GM03348 (cell line): ENCODE measurements at regions not wholly inside any gene's neighbourhood (a gene's known extent, or its start where the extent isn't known, plus 50 kb on each side); places are given as distances from the start of the nearest gene placed in this dataset.

ENCODE experiments used
- DNase-seq: peaks from one replicate; pipeline ENCODE4 v3.0.0; 2012; ENCODE audit warnings: low spot score

DNA sequence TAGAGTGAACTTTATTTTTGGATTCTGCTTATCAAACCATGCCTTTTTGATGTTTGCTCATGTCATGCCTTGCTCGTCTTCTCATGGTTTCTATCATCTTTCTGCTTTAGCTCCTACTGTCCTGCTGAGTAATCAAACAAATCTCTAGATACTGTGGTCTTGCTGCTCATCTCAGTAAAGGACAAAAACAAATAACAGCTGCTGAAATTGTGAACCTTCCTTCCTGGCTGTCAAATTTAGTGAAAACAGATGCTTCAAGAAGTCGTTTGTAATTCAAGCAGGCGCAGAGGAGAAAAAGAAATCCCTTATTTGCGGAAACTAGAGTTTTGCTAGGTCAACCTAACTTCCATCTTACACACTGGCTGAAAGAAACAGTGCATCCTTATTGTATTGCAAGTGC is 616.1 kb upstream of the ALCAM start:
- peak; percentile 15 for DNase-seq

DNA sequence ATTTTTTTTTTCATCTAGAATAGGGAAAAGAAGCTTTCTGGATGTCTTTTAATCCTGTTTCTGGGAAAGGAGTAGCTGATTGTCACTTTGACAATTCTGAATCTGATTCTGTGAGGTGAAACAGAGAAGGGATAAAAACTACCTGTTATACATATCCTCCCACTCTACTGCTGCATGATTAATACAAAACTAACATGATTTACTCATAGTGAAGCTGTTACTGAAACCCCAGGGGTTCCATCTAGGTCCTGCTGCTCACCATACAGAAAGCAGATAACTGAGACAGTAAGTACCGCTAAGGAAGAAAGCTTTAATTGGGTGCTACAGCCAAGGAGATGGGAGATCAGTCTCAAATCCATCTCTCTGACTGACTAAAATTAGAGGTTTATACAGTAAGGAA is 610.9 kb upstream of the ALCAM start:
- DNase-seq: no peak

- DNase-seq: peak; percentile 12
Observed at GRCh38 chr3:104763007-104763406, 603.7 kb upstream of the ALCAM start.

- no peak for DNase-seq
Observed at GRCh38 chr3:104764496-104764895, 602.2 kb upstream of the ALCAM start.

DNA sequence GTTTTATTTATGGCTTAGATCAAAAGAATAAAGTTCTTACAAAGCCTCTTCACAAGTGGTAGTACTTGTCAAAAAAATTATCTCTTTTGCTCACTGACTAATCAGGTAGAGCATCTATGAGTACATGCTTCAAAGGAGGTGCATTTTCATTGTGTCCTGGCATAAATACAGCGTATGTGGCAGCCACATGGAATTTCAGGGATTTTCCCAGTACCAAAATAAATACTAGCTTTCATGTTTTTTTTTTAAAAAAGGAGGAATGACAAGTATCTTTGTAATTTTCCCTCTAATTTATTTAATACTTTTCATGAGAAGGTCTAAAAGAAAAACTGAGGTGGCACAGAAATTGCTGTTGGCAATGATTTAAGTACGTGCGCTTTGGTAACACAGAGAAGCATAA is 597.8 kb upstream of the ALCAM start:
- DNase-seq: no peak

DNA sequence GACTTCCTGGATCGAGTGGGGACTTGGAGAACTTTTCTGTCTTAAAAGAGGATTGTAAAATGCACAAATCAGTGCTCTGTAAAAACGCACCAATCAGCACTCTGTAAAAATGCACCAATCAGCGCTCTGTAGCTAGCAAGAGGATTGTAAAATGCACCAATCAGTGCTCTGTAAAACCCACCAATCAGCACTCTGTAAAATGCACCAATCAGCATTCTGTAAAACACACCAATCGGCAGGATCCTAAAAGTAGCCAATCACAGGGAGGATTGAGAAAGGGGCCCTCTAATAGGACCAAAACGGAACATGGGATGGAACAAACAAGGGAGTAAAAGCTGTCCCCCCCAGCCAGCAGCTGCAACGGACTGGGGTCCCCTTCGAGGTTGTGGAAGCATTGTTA is 587.4 kb upstream of the ALCAM start:
- DNase-seq: no peak

DNA sequence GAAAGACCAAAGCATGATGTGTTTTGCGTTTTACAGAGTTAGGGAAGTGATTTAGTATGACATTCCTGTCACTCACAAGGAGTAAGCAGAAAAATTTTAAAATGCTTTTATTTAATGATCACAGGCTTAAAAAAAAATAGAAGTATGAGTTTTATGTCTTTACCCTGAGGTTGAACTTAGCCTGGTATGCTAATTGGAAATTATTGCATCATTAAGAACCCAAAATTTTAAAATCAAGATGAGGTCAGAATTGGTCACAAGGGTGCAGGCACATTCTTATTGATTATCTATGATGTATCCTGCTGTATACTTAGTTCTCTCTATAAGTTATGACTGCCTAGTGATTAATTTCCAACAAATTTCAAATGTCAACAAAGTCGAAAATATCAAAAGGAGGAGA is 585.6 kb upstream of the ALCAM start:
- no peak for DNase-seq

DNA sequence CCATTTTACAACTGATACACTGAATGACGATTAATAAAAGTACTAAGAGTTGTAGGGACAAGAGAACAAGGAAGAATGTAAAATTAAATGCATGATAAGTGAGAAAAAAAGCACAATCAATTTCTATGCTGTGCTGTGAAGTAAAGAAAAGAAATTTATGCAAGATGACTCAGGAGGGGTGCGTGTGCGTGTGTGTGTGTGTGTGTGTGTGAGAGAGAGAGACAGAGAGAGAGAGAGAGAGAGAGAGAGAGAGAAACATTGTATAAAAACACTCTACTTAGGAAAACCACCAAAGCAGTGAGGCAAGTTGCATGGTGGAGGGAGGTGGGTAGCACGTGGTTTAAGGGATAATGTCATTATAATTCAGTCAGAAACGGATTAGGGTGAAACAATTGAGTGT is 580.8 kb upstream of the ALCAM start:
- DNase-seq: no peak

GRCh38 chr3:104787306-104787705 is 579.4 kb upstream of the ALCAM start:
- no peak for DNase-seq

GRCh38 chr3:104788807-104789206 is 577.9 kb upstream of the ALCAM start:
- no peak for DNase-seq

DNA sequence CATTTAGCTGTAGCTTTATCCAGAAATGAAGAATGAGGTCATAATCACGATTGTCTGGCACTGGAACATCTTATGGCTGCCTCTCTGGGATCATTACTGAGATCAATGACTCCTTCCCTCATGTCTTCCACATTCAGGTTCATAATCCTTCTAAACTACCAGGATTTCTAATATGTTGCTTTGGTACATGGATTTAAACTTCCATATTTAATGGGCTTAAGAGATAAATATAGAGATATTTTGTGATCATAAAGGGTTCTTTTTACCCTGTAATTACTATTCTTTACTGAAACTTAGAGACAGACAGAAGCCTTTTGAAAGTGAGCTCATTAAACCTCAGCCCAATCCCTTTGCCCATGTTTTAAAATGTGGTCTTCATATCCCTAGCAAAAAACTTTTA is 575.4 kb upstream of the ALCAM start:
- no peak for DNase-seq

DNA sequence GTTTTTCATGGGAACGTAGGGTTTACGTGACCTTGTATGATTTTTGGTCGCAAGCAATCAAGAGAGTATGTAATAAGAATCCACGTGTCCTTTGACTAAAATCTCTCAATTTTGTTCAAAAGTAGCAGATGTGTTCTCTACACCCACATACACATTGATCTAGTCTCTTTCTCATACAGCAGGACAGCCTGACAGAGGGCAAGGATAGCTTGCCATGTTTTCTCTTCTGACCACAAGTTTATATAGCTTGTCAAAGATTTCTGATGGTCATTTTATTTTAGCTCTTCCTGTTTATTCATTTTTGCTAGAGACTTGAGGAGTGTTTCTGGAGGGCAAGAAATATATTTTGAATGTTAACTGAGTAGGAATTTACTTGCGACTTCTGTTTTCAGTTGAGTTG is 570.2 kb upstream of the ALCAM start:
- DNase-seq: no peak

DNA sequence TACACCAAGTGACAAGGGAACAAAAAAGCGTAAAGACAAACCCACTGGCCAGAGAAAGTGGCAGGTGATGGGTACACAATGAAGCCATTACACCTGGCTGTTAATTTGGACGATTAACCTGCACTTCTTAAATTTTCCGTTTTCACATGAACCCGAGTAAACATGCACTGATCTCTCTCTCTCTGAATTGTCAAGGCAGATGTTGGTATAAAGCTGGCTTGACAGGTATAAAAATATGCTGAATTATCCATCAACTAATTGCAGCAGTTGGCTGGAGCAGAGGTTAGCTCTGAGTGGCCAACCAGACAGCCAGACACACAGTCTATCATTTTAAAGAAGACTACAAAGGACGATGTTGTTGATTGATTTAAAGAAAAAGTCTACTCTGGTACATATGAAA is 561.7 kb upstream of the ALCAM start:
- no peak for DNase-seq

- DNase-seq: no peak
Observed at GRCh38 chr3:104805508-104805907, 561.2 kb upstream of the ALCAM start.

- DNase-seq: no peak
Observed at GRCh38 chr3:104810896-104811295, 555.8 kb upstream of the ALCAM start.

- DNase-seq: no peak
Observed at GRCh38 chr3:104816008-104816407, 550.7 kb upstream of the ALCAM start.

GRCh38 chr3:104816716-104817115 is 550.0 kb upstream of the ALCAM start:
- no peak for DNase-seq

DNA sequence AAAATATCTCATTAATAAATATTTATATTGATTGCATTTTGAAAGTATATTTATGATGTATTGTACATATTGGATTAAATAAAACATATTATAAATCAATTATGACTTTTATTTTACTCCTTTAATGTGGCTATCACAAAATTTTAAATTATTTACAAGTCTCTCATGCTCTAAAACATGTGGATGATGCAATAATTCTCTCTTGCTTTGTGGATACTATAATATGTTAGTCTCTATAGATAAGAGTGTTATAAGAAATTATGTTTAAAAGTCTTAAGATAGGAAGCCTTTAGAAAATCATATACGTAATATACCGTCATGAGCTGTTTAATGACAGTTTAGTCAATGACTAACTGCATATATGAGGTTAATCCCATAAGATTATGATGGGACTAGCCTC is 547.4 kb upstream of the ALCAM start:
- no peak for DNase-seq

- no peak for DNase-seq
Observed at GRCh38 chr3:104820959-104821358, 545.8 kb upstream of the ALCAM start.

DNA sequence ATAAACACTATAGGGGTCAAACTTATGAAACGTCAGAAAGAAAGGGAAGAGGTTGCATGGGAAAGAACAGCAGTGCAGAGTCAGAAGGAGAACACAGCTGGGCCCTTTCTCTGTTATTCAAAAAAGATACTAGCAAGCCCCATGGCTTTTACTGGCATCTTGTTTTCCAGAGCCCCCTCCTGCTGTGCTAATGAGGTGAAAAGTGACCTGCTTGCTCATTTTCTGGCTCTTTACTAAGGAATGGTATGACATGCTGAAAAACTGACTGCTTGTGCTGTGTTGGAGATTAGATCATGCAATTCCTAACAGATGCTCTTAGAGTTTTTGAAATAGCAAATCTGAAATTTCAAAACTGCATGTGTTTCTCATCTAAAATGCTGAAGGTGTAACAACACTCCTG is 541.6 kb upstream of the ALCAM start:
- DNase-seq: peak; percentile 16

- DNase-seq: no peak
Observed at GRCh38 chr3:104831071-104831470, 535.6 kb upstream of the ALCAM start.

DNA sequence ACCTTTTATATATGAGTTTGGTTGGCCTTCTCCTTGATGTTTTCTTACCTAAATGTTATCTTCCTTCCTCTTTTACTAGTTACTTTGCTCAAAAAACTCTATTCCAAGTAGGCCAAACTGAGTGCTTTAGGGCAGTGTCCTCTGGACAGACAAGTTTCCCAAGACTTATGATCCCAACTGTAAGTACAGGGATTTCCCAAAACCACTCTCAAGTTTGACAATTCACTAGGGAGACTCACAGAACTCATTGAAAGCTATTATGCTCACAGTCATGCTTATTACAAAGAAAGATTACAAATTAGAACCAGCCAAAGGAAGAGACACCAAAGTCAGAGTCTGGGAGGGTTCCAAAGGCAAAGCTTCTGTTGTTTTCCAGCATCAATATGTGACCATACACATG is 534.2 kb upstream of the ALCAM start:
- no peak for DNase-seq

DNA sequence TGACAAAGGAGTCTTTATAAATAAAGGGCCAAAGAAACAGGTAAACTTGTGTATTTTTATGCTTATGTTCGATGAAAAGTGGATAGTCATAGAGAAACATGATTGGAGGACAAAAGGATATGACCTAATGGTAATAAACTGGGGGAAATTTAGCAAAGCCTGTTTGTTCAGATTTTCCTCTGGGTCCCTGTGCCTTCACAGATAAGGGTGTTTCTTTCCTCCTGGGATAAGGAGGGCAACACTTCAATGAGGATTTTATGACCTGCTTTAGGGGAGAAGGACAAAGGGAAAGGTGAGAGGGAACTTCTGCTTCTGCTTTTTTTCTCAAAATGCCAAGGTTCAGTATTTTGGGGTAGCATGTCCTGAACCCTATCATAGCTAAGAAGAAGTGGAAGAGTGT is 531.3 kb upstream of the ALCAM start:
- no peak for DNase-seq

- peak; percentile 14 for DNase-seq
Observed at GRCh38 chr3:104846270-104846669, 520.4 kb upstream of the ALCAM start.

DNA sequence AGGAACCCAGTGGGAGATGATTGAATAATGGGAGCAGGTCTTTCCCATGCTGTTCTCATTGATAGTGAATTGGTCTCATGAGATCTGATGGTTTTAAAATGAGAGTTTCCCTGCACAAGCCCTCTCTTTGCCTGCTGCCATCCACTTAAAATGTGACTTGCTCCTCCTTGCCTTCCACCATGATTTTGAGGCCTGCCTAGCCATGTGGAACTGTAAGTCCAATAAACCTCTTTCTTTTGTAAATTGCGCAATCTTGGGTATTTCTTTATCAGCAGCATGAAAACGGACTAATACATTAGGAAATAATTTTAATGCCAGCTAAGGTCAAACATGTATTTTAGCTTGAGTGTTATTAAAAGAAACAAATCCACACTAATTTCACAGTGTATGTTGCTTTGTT is 517.6 kb upstream of the ALCAM start:
- no peak for DNase-seq
